ENCODE measurements at regions not wholly inside any gene's neighbourhood (a gene's known extent, or its start where the extent isn't known, plus 50 kb on each side); places are given as distances from the start of the nearest gene placed in this dataset.

DNA sequence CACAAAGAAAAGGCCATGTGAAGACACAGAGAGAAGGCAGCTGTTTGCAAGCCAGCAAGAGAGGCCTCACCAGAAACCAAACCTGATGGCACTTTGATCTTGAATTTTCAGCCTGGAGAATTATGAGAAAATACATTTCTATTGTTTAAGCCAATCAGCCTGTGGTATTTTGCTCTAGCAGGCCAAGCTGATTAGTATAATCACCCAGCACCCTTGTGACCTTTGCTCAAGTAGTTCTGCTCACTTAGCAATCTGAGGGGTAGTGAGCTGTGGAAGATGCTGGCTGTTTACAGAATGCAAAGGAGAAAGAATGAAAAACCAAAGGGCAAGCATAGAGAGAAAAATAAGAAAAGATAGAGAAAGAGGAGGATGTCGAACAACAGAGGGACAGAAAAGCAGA lies 396.4 kb upstream of the BOD1L1 start:
- H3K4me3 ChIP-seq (ENCODE audit: low read depth, low read length): no peak overlapping the region
- H3K4me1 ChIP-seq (ENCODE audit: control insufficient read depth, insufficient read depth, low read length): no peaks in the 10 kb centered on the region
- POLR2A ChIA-PET: no interaction called here
- no peak for TF ChIP-seq ZNF24 (tag by site-specific recombination; IDR thresholded peaks at IDR 0.05)
- no peak for TF ChIP-seq ZNF473 (tag by site-specific recombination; IDR thresholded peaks at IDR 0.05)
- no peak for TF ChIP-seq ZNF266 (tag by site-specific recombination; IDR thresholded peaks at IDR 0.05; ENCODE audit: low read depth)
- no peak for TF ChIP-seq ZNF514 (tag by site-specific recombination; IDR thresholded peaks at IDR 0.05)
- TF ChIP-seq, protein P1, sequence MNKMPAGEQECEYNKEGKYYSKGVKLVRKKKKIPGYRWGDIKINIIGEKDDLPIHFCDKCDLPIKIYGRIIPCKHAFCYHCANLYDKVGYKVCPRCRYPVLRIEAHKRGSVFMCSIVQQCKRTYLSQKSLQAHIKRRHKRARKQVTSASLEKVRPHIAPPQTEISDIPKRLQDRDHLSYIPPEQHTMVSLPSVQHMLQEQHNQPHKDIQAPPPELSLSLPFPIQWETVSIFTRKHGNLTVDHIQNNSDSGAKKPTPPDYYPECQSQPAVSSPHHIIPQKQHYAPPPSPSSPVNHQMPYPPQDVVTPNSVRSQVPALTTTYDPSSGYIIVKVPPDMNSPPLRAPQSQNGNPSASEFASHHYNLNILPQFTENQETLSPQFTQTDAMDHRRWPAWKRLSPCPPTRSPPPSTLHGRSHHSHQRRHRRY (tag by site-specific recombination; IDR thresholded peaks at IDR 0.05): no peak
- TF ChIP-seq, protein P2, sequence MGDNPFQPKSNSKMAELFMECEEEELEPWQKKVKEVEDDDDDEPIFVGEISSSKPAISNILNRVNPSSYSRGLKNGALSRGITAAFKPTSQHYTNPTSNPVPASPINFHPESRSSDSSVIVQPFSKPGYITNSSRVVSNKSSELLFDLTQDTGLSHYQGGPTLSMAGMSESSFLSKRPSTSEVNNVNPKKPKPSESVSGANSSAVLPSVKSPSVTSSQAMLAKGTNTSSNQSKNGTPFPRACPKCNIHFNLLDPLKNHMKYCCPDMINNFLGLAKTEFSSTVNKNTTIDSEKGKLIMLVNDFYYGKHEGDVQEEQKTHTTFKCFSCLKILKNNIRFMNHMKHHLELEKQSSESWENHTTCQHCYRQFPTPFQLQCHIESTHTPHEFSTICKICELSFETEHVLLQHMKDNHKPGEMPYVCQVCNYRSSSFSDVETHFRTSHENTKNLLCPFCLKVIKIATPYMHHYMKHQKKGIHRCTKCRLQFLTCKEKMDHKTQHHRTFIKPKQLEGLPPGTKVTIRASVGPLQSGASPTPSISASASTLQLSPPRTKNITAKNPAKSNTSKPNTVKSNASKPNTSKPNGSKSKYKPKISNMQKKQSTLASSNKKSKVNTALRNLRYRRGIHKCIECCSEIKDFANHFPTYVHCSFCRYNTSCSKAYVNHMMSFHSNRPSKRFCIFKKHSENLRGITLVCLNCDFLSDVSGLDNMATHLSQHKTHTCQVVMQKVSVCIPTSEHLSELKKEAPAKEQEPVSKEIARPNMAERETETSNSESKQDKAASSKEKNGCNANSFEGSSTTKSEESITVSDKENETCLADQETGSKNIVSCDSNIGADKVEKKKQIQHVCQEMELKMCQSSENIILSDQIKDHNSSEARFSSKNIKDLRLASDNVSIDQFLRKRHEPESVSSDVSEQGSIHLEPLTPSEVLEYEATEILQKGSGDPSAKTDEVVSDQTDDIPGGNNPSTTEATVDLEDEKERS (tag by site-specific recombination; IDR thresholded peaks at IDR 0.05): no peak
- TF ChIP-seq ZNF701 (tag by site-specific recombination; IDR thresholded peaks at IDR 0.05): no peak
- no peak for TF ChIP-seq ZNF837 (tag by site-specific recombination; IDR thresholded peaks at IDR 0.05)
- no peak for TF ChIP-seq ZFP37 (tag by site-specific recombination; IDR thresholded peaks at IDR 0.05)
- no peak for TF ChIP-seq ZNF610 (tag by site-specific recombination; IDR thresholded peaks at IDR 0.05; ENCODE audit: borderline replicate concordance)
- TF ChIP-seq OVOL3 (tag by site-specific recombination; IDR thresholded peaks at IDR 0.05): no peak
- TF ChIP-seq, protein P3, sequence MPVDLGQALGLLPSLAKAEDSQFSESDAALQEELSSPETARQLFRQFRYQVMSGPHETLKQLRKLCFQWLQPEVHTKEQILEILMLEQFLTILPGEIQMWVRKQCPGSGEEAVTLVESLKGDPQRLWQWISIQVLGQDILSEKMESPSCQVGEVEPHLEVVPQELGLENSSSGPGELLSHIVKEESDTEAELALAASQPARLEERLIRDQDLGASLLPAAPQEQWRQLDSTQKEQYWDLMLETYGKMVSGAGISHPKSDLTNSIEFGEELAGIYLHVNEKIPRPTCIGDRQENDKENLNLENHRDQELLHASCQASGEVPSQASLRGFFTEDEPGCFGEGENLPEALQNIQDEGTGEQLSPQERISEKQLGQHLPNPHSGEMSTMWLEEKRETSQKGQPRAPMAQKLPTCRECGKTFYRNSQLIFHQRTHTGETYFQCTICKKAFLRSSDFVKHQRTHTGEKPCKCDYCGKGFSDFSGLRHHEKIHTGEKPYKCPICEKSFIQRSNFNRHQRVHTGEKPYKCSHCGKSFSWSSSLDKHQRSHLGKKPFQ (tag by site-specific recombination; IDR thresholded peaks at IDR 0.05): no peak
- no peak for TF ChIP-seq ZNF621 (tag by site-specific recombination; IDR thresholded peaks at IDR 0.05)
- TF ChIP-seq ZNF174 (tag by site-specific recombination; IDR thresholded peaks at IDR 0.05): no peak
- TF ChIP-seq, protein P4, sequence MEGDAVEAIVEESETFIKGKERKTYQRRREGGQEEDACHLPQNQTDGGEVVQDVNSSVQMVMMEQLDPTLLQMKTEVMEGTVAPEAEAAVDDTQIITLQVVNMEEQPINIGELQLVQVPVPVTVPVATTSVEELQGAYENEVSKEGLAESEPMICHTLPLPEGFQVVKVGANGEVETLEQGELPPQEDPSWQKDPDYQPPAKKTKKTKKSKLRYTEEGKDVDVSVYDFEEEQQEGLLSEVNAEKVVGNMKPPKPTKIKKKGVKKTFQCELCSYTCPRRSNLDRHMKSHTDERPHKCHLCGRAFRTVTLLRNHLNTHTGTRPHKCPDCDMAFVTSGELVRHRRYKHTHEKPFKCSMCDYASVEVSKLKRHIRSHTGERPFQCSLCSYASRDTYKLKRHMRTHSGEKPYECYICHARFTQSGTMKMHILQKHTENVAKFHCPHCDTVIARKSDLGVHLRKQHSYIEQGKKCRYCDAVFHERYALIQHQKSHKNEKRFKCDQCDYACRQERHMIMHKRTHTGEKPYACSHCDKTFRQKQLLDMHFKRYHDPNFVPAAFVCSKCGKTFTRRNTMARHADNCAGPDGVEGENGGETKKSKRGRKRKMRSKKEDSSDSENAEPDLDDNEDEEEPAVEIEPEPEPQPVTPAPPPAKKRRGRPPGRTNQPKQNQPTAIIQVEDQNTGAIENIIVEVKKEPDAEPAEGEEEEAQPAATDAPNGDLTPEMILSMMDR (tag by site-specific recombination; IDR thresholded peaks at IDR 0.05): no peak
- no peak for TF ChIP-seq ZNF423 (tag by site-specific recombination; IDR thresholded peaks at IDR 0.05)
- CTCF ChIA-PET: no interaction called here
- H3K36me3 ChIP-seq (ENCODE audit: control insufficient read depth in 2 of 2, insufficient read depth in 1 of 2, low read length in 2 of 2): no peaks in the 10 kb centered on the region
- no peak overlapping the region for H3K27ac ChIP-seq (ENCODE audit: extremely low read depth, low read depth, low read length)
- no peaks in the 10 kb centered on the region for H3K9me3 ChIP-seq (ENCODE audit: control insufficient read depth, insufficient read depth, low read depth, low read length)

DNA sequence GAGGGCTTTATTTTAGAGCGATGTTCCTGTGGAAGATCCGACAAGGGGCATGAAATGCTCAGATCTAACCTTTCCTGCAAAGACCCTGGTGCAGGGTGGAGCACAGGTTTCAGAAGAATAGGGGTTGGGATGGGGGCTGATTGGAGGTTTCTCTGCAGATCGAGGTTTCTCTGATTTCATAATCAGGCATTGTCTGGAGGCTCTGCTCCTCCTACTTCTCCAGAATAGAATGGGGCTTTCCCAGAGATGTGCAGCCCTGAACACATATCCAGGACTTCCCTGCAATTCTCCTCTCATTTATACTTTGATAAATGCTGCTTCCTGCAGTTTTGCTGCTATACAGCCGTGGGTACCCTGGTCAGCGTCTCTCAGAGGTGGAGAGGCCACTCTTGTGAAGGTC lies 397.6 kb upstream of the BOD1L1 start:
- Histone ChIP-seq H3K4me1 (ENCODE audit: control insufficient read depth, insufficient read depth, low read length) (no peaks in the 10 kb centered on the region), H3K36me3 (ENCODE audit: control insufficient read depth in 2 of 2, insufficient read depth in 1 of 2, low read length in 2 of 2) (no peaks in the 10 kb centered on the region), H3K27ac (ENCODE audit: extremely low read depth, low read depth, low read length) (no peak overlapping the region), H3K9me3 (ENCODE audit: control insufficient read depth, insufficient read depth, low read depth, low read length) (no peaks in the 10 kb centered on the region), H3K4me3 (ENCODE audit: low read depth, low read length) (no peak overlapping the region)
- ChIA-PET POLR2A (no interaction called here), CTCF (no interaction called here)
- TF ChIP-seq ZNF366 (tag by site-specific recombination; conservative IDR thresholded peaks at IDR 0.05): no peak
- TF ChIP-seq, protein P5, sequence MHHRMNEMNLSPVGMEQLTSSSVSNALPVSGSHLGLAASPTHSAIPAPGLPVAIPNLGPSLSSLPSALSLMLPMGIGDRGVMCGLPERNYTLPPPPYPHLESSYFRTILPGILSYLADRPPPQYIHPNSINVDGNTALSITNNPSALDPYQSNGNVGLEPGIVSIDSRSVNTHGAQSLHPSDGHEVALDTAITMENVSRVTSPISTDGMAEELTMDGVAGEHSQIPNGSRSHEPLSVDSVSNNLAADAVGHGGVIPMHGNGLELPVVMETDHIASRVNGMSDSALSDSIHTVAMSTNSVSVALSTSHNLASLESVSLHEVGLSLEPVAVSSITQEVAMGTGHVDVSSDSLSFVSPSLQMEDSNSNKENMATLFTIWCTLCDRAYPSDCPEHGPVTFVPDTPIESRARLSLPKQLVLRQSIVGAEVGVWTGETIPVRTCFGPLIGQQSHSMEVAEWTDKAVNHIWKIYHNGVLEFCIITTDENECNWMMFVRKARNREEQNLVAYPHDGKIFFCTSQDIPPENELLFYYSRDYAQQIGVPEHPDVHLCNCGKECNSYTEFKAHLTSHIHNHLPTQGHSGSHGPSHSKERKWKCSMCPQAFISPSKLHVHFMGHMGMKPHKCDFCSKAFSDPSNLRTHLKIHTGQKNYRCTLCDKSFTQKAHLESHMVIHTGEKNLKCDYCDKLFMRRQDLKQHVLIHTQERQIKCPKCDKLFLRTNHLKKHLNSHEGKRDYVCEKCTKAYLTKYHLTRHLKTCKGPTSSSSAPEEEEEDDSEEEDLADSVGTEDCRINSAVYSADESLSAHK (tag by site-specific recombination; IDR thresholded peaks at IDR 0.05): no peak
- no peak for TF ChIP-seq ZNF530 (tag by site-specific recombination; IDR thresholded peaks at IDR 0.05; ENCODE audit: low read depth)
- TF ChIP-seq SALL2 (tag by site-specific recombination; IDR thresholded peaks at IDR 0.05; ENCODE audit: borderline replicate concordance): no peak
- no peak for TF ChIP-seq ZNF544 (tag by site-specific recombination; IDR thresholded peaks at IDR 0.05)
- no peak for TF ChIP-seq ZBTB7A (tag by site-specific recombination; IDR thresholded peaks at IDR 0.05; ENCODE audit: low read depth)
- TF ChIP-seq KLF16 (tag by site-specific recombination; IDR thresholded peaks at IDR 0.05): no peak
- no peak for TF ChIP-seq ZNF561 (tag by site-specific recombination; IDR thresholded peaks at IDR 0.05; ENCODE audit: borderline replicate concordance)
- TF ChIP-seq, protein P6, sequence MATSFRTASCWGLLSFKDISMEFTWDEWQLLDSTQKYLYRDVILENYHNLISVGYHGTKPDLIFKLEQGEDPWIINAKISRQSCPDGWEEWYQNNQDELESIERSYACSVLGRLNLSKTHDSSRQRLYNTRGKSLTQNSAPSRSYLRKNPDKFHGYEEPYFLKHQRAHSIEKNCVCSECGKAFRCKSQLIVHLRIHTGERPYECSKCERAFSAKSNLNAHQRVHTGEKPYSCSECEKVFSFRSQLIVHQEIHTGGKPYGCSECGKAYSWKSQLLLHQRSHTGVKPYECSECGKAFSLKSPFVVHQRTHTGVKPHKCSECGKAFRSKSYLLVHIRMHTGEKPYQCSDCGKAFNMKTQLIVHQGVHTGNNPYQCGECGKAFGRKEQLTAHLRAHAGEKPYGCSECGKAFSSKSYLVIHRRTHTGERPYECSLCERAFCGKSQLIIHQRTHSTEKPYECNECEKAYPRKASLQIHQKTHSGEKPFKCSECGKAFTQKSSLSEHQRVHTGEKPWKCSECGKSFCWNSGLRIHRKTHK (tag by site-specific recombination; IDR thresholded peaks at IDR 0.05): no peak

All from HEK293 (cell line).